ENCODE measurements at regions not wholly inside any gene's neighbourhood (a gene's known extent, or its start where the extent isn't known, plus 50 kb on each side); places are given as distances from the start of the nearest gene placed in this dataset.

DNA sequence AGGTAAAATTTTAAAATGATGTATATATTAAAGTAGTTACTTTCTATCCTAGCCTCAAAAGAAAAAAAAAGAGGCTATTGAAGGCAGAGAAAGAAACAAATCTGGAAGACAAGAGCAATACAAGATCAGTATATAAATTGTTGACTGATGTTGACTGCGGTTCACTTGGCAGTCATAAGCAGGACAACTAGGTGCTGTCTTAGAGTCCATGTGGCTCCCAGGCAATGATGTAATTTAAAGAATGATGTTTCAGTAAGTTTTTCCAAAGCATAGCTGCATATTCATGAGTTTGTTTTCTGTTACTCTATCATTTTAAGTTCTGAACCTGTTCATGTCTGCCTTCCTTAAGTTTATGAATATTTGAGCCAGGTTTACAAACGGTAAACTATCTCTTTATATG lies 630.2 kb downstream of the FAT4 start:
- no peak overlapping the region for H3K4me3 ChIP-seq (replicated peaks in 1 of 3; ENCODE audit: insufficient read depth in 1 of 3, low read depth in 1 of 3, low read length in 3 of 3)
- H3K36me3 ChIP-seq (ENCODE audit: control insufficient read depth in 2 of 2, extremely low read depth in 1 of 2, insufficient read depth in 2 of 2, low read length in 2 of 2), result no peaks in the 10 kb centered on the region
- no peaks in the 10 kb centered on the region for H3K79me2 ChIP-seq (ENCODE audit: control insufficient read depth, insufficient read depth, low read length)
- no peaks in the 10 kb centered on the region for H4K20me1 ChIP-seq (replicated peaks; ENCODE audit: control insufficient read depth, extremely low read depth, insufficient read depth, low read length)
- H3K9me3 ChIP-seq (replicated peaks; ENCODE audit: control insufficient read depth, insufficient read depth, low read length), result no peaks in the 10 kb centered on the region
- dilution Hi-C loops (cut with MboI; ENCODE audit: extremely low pct_ligation_motif_present, low sequenced_read_pairs), result no loop called here
- DNase-seq (ENCODE audit: low read depth, low spot score) (no peak), FAIRE-seq (no peak)
- no peak overlapping the region for H3K4me2 ChIP-seq (ENCODE audit: insufficient read depth, low read length)
- TF ChIP-seq, protein P1, sequence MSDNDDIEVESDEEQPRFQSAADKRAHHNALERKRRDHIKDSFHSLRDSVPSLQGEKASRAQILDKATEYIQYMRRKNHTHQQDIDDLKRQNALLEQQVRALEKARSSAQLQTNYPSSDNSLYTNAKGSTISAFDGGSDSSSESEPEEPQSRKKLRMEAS (IDR thresholded peaks at IDR 0.05; ENCODE audit: insufficient read depth, insufficient read length), result no peak
- TF ChIP-seq JUN (IDR thresholded peaks at IDR 0.05; ENCODE audit: borderline replicate concordance, insufficient read depth, insufficient read length, low read depth), result no peak
- TF ChIP-seq POLR2AphosphoS5 (IDR thresholded peaks at IDR 0.05; ENCODE audit: insufficient read depth, low read depth, low read length), result no peak
- TF ChIP-seq EZH2 (IDR thresholded peaks at IDR 0.05; ENCODE audit: borderline replicate concordance, low read depth, low read length, severe bottlenecking), result no peak
- no peak overlapping the region for H2AFZ ChIP-seq (ENCODE audit: low read depth, low read length)
- BruUV-seq (replicated peaks), result no TSS peak
- peaks cover 0 to 2% of the 10 kb centered on the region in 2 experiments for H3K27me3 ChIP-seq (ENCODE audit: control insufficient read depth in 2 of 2, insufficient read depth in 2 of 2, low read length in 2 of 2)
- H3K9me1 ChIP-seq (replicated peaks; ENCODE audit: control insufficient read depth, extremely low read depth, insufficient read depth, low read length), result no peaks in the 10 kb centered on the region
- CTCF ChIA-PET, result interaction anchor here (0.9 kb wide), 1 partner anchor 15 kb away, joined by 3 read pairs; no protein-coding TSS in a partner anchor
- no peak overlapping the region for H3K27ac ChIP-seq (ENCODE audit: insufficient read depth, low read depth, low read length)
- POLR2A ChIA-PET, result no interaction called here
- no peaks in the 10 kb centered on the region for H3K4me1 ChIP-seq (ENCODE audit: control insufficient read depth, extremely low read depth, insufficient read depth, low read length)
- intact Hi-C loops (cut with micrococcal nuclease), result no loop called here
- H3K9ac ChIP-seq (replicated peaks; ENCODE audit: extremely low read depth, insufficient read depth, low read length), result no peak overlapping the region

DNA sequence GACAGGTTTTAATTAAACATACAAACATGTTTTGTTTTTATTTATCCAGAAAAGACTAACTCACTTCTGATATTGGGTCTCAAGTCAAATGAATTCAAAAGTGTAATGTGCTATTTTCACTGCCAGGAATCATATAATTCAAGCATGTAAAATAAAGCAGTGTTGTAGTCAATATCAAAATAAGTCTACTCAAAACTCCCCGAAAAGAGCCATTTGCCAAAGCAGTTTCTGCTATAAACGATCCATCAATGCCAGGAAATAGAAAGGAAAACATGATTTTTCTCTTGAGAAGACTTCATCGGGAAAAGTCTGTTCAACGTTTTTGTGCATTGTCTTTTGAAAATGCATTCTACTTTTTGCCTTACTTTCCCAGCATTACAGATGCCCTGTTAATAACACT lies 633.3 kb downstream of the FAT4 start:
- Histone ChIP-seq H3K36me3 (ENCODE audit: control insufficient read depth in 2 of 2, extremely low read depth in 1 of 2, insufficient read depth in 2 of 2, low read length in 2 of 2) (no peaks in the 10 kb centered on the region), H3K4me3 (replicated peaks in 1 of 3; ENCODE audit: insufficient read depth in 1 of 3, low read depth in 1 of 3, low read length in 3 of 3) (no peak overlapping the region), H3K9me3 (replicated peaks; ENCODE audit: control insufficient read depth, insufficient read depth, low read length) (no peaks in the 10 kb centered on the region), H3K27ac (ENCODE audit: insufficient read depth, low read depth, low read length) (no peak overlapping the region), H3K9ac (replicated peaks; ENCODE audit: extremely low read depth, insufficient read depth, low read length) (no peak overlapping the region), H3K79me2 (ENCODE audit: control insufficient read depth, insufficient read depth, low read length) (no peaks in the 10 kb centered on the region), H3K9me1 (replicated peaks; ENCODE audit: control insufficient read depth, extremely low read depth, insufficient read depth, low read length) (no peaks in the 10 kb centered on the region), H3K27me3 (ENCODE audit: control insufficient read depth in 2 of 2, insufficient read depth in 2 of 2, low read length in 2 of 2) (no peaks in the 10 kb centered on the region), H2AFZ (ENCODE audit: low read depth, low read length) (no peak overlapping the region), H3K4me2 (ENCODE audit: insufficient read depth, low read length) (no peak overlapping the region), H3K4me1 (ENCODE audit: control insufficient read depth, extremely low read depth, insufficient read depth, low read length) (no peaks in the 10 kb centered on the region), H4K20me1 (replicated peaks; ENCODE audit: control insufficient read depth, extremely low read depth, insufficient read depth, low read length) (no peaks in the 10 kb centered on the region)
- dilution Hi-C loops (cut with MboI; ENCODE audit: extremely low pct_ligation_motif_present, low sequenced_read_pairs), result no loop called here
- TF ChIP-seq MYC (IDR thresholded peaks at IDR 0.05; ENCODE audit: low read depth, low read length) (no peak), JUN (IDR thresholded peaks at IDR 0.05; ENCODE audit: borderline replicate concordance, insufficient read depth, insufficient read length, low read depth) (no peak), POLR2A (IDR thresholded peaks at IDR 0.05; ENCODE audit: low read depth, low read length) (no peak), POLR2AphosphoS5 (IDR thresholded peaks at IDR 0.05; ENCODE audit: insufficient read depth, low read depth, low read length) (no peak), EZH2 (IDR thresholded peaks at IDR 0.05; ENCODE audit: borderline replicate concordance, low read depth, low read length, severe bottlenecking) (no peak), GATA2 (IDR thresholded peaks at IDR 0.05; ENCODE audit: insufficient read depth, insufficient read length, low read depth, low read length) (no peak), FOS (IDR thresholded peaks at IDR 0.05; ENCODE audit: borderline replicate concordance, insufficient read depth, low read length) (no peak)
- TF ChIP-seq, protein P1 (IDR thresholded peaks at IDR 0.05; ENCODE audit: insufficient read depth, insufficient read length), result no peak
- TF ChIP-seq, protein P2, sequence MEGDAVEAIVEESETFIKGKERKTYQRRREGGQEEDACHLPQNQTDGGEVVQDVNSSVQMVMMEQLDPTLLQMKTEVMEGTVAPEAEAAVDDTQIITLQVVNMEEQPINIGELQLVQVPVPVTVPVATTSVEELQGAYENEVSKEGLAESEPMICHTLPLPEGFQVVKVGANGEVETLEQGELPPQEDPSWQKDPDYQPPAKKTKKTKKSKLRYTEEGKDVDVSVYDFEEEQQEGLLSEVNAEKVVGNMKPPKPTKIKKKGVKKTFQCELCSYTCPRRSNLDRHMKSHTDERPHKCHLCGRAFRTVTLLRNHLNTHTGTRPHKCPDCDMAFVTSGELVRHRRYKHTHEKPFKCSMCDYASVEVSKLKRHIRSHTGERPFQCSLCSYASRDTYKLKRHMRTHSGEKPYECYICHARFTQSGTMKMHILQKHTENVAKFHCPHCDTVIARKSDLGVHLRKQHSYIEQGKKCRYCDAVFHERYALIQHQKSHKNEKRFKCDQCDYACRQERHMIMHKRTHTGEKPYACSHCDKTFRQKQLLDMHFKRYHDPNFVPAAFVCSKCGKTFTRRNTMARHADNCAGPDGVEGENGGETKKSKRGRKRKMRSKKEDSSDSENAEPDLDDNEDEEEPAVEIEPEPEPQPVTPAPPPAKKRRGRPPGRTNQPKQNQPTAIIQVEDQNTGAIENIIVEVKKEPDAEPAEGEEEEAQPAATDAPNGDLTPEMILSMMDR (IDR thresholded peaks at IDR 0.05; ENCODE audit: extremely low read depth in 1 of 2, insufficient read depth in 1 of 2, low read depth in 1 of 2, low read length in 2 of 2), result no peak
- FAIRE-seq, result no peak
- ChIA-PET POLR2A (no interaction called here), CTCF (no interaction called here)
- DNase-seq (ENCODE audit: low read depth, low spot score), result no peak
- no TSS peak for BruUV-seq (replicated peaks)
- intact Hi-C loops (cut with micrococcal nuclease), result no loop called here
